Stimulated activated CD4-positive, alpha-beta T cell treated with anti-CD3 and anti-CD28 coated beads, Interleukin-15, amount 100 ng/mL, for 24 hours (primary cell): ENCODE measurements at regions not wholly inside any gene's neighbourhood (a gene's known extent, or its start where the extent isn't known, plus 50 kb on each side); places are given as distances from the start of the nearest gene placed in this dataset.

Experiments
- DNase-seq: peaks from one replicate; pipeline ENCODE4 v3.0.0-alpha.2; 2020

DNA sequence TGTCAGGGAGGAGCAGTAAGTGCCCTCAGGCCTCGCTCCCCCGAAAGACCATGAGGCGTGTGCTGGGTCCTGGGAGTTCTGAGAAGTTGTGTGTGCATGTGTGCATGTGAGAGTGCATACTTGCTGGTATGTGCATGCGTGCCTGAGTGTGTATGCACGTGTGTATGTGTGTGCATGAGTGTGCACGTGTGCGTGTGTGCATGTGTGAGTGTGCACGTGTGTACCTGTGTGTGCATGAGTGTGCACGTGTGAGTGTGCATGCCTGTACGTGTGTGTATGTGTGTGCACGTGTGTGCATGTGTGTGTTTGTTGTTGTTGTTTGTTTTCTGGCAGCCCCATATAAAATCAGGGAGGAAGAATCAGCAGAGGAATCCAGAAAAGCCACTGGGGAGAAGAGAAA is 426.7 kb downstream of the IRX2 start:
- no peak for DNase-seq

GRCh38 chr5:2320611-2321010 is 430.9 kb downstream of the IRX2 start:
- no peak for DNase-seq

DNA sequence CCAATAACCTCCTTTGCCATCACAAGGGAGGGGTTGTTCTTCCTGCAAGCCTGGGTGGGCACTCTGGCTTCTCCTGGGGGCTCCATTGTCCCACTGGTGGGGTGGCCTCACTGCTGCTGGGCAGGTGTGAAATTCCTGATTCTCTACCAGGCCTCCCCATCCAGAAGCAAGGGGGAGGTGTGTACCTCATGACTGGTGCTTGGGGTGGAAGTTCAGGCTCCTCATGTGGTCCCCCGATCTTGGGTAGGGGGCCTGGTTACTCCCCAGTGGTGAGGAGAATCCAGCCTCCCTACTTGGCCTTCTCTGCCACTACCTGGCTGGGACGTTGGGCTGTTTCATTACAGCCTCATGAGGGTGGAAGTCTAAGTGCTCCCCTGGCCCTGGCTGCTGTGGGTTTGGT is 433.9 kb downstream of the IRX2 start:
- DNase-seq: no peak

DNA sequence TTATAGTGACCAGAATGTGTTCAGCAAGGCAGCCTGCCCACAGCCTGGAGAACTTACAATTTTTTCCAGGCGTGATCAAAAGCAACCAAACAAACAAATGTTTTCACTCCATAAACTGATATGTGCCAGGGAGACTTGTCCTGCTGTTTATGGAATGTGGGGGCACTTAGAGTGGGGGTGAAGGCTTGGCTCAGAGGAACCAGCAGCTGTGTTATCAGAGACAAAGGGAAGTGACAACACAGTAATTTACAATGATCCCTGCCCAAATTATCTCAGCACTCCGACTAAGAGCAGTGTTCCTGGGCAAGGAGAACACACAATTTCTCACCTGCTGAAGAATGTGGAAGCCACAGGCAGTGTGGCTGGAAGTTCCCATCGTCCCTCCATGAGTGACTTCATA is 429.1 kb upstream of the IRX4 start:
- no peak for DNase-seq

DNA sequence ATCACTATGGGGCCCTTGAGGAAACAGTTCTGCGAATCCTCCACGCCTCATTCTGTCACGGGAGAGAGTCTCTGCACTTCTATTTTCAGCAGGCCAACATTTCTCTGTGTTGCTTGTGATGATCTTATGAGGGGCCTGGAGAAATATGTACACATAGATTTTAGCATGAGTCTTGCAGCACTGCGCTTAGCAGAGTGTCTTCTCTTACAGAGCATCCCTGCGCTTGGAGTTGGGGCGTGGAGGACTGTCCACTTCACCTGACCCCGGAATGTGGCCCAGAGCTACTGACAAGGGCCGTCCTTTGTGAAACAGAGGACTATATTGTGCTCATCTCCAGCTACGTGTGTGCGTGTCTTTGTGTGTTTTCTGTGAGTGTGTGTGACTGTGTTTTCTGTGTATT is 428.2 kb upstream of the IRX4 start:
- no peak for DNase-seq

GRCh38 chr5:2307631-2308030 is 424.9 kb upstream of the IRX4 start:
- no peak for DNase-seq

DNA sequence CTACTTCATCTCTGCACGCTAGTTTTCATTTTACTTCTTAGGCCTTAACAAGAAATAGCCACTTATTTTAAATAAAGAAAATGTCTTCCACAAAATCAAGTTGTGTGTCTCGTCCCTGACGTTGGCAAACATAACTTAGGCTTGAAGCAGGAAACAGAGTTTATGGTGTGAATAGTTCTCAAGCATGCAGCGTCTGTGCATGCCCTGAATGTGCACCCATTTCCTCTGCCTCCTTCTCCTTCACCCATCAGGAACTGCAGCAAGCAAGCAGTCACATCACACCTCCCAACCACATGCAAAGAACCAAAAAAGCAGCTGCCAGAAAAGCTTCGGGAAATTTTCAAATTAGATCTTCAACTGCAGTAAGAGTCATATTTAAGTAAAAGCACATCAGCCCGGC is 424.0 kb upstream of the IRX4 start:
- no peak for DNase-seq

GRCh38 chr5:2303431-2304100 is 420.8 kb upstream of the IRX4 start:
- DNase-seq: no peak

- no peak for DNase-seq
Observed at GRCh38 chr5:2302169-2302568, 419.4 kb upstream of the IRX4 start.

DNA sequence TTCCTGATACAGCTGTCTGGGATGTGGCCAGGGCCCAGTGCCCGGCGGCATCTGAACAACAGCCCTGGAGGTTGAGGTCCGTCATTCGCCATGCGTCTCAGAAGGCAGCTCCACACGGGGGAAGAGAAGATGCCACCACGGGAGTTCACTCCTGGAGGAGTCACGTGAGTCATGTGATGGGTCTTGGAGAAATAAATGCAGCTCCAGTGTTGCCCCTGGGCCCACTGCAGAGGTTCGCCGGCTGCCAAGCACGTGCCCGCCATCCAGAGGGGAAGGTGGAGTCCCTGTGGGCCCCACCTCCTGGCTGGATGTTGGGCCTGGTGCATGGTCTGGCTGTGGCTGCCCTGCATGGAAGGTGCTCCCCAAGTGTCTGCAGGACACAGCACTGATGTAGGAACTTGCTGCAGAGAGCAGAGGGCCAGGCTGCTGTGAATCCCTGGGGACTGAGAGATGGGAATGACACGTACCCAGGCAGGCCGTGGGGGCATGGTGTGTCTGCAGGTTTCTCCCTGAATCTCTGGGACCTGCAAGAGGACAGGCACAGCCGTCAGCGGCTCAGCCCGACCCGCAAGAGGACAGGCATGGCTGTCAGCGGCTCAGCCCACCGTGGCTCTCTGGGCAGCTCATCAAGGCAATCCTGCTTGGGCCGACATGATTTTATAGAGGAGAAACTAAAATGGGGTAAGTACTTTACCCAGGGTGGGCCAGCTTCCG is 418.3 kb upstream of the IRX4 start:
- no peak for DNase-seq

GRCh38 chr5:2300421-2300820 is 417.7 kb upstream of the IRX4 start:
- no peak for DNase-seq

DNA sequence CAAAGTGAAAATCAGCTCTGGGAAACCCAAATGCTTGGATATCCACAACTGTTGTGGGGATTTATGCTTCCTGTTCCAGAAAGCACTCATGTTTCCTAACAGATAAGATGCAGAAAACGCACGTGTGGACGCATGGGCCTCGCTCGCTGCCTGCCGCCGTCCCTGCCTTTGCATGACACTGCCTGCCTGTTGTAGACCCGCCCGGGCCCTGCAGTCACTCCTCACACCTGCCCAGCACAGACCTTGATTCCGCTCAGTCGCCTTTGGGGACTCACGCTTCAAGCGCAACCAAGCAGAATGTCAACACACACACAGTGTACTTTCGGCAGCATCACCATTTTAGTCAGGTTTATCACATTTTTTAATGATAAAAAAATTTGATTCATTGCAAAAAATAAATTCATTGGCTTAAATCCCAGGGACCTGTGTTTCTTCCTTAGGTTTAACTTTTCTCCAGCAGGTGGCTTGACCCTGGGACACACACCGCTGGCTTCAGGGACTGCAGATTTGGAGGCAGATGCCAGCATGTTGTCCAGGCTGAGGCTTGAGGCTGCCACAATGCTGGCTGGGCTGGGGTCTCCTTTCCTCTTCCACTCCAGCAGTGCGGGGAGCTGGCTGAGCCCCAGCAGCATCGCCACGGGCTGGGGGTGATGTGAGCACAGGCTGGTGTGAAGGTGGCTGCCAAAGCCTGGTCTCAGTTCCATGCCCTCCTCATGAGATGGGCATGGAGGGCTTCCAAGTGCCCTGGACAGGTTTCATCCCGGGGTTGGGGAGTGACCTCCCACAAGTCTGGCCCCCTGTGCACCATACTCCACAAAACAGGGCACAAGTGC is 416.9 kb upstream of the IRX4 start:
- DNase-seq: no peak

DNA sequence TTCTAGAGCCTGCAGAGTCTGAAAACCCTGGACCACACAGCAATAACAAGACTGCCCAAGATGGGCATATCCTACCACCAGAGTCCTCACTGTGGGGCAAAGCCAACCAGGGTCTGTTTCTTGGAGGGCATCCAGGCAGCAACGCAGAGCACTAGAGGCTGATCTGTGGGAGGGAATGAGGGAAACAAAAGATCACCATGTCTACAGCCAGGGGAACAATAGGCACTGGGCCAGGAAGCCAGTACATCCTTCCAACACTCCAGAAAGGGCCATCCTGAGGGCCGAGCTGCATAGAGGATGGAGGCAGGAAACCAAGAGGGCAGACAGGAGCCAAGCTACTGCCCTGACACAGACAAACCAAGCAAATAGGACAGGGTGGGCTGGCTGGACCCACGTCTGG is 416.1 kb upstream of the IRX4 start:
- DNase-seq: no peak

DNA sequence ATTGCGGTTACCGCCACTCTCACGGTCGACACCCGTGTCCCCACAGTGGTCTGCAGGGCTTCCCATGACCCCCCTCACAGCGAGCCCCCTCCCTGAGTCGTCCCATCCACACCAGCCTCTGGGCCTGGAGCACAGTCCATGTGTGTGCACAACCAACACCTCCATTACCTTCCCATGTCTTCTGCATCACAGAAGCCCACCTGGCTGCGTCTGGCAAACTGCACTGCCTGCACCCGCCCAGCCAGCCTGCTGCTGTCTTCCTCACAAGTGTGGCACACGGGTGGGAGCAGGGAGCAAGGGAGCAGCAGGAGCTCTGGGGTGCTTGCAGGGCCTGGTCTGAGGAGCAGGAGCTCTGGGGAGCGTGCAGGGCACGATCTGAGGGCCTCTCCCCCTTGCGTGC is 415.3 kb upstream of the IRX4 start:
- no peak for DNase-seq

DNA sequence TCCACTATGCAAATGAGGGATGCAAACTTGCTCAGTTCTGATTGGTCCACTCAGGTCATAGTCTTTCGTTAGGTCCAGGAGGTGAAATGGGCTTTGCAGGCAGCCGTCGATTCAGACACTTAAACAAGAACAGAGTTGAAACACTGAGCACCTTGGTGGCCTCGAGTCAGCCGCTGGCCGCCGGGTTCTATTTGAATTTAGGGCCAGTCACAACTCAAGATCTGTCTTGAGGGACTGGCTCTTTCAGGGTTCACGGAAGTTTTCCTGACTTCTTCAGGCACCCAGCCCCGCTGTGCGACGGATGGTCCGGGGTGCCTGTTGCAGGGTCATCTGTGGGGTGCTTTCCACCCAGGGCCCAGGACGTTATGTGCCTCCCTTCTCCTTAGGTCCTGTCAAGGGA is 412.8 kb upstream of the IRX4 start:
- DNase-seq: no peak

DNA sequence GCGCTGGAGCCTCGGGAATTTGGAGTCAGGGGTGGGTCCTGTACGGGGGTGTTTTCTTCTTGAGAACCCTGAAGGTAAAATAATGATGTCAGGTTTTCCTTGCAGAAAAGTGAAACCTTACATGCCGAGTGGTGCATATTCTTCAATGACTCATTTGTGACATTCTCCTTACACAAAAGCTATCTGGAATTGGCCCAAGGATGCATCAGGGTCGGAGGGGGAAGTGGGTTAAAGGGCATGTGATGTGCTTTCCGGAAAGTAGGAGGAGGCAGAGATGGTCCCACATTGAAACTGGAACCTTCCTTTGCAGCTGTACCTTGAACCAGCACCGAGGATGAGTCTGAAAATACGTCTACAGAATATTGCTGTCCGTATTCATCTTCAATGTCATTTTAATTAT is 411.2 kb upstream of the IRX4 start:
- no peak for DNase-seq

DNA sequence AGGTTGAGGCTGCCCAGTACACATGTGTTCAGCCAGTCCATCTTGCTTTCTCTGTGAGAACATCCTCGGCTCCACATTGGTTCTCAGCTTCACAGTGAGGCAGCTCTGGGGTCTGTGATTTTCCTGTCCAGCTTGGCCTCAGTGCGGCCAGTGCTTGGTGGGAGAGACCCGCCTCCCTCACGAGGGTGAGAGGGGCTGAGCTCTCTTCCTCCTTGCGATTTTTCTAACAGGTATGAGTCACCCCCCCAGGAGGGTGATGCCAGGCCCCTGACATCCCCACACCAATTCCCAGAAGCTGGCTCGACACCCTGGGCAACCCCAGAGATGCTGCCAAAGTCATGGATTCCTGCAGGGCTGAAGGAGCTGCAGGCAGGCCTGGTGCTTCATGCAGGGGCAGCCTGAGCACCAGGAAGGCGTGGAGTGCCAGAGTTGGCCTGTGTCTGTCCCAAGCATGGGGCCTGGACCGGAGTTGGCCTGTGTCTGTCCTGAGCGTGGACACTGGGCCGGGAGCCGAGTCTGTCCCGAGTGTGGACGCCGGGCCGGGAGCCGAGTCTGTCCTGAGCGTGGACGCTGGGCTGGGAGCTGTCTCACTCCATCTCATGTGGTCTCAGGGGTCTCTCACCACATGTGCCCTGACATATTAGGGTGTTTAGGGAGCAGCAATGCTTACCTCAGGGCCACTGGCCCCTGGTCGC is 408.6 kb upstream of the IRX4 start:
- DNase-seq: no peak

DNA sequence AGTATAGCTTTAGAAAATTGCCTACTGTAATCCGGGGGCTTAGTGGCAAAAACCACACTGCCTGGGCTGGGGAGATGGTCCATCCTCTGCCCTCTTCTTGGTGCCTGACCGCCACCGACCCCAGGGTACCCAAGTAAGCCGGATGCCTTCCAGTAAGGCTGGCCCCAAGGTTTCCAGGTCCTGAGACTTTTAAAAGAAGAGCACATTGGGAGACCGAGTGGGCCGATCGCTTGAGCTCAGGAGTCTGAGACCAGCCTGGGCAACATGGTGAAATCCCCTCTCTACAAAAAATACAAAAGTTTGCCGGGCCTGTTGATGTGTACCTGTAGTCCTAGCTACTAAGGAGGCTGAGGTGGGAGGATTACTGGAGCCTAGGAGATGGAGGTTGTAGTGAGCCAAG is 406.7 kb upstream of the IRX4 start:
- no peak for DNase-seq

DNA sequence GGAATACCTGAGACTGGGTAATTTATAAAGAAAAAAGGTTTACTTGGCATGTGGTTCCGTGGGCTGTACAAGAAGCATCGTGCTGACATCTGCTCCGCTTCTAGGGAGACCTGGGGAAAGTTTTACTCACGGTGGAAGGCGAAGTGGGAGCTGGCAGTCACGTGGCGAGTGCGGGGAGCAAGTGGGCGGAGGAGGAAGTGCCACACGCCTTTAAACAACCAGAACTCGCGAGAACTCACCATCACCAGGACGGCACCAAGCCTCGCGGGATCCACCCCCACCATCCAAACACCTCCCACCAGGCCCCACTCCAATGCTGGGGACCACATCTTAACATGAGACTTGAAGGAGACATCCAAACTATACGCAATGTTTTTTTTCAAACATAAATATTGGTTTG is 406.2 kb upstream of the IRX4 start:
- DNase-seq: no peak

GRCh38 chr5:2288466-2288865 is 405.7 kb upstream of the IRX4 start:
- no peak for DNase-seq

GRCh38 chr5:2286250-2286649 is 403.5 kb upstream of the IRX4 start:
- no peak for DNase-seq

DNA sequence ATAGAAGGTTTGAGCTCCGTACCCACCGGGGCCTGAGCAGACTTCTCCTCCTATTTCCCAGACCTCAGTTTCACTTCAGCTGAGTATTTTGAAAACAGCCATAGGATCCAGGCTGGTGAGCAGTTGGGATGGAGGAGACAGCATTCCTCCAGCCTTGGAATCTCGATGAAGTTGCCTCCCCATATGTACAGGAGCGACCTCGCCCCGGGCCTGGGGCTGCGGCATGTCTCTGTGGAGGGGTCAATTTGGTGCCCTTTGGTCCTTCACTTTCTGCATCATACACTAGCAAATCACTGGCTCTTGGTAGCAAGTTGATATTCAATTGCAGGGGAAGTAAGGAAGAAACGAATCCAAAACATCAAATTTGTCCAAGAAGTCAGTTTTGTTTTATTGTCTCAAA is 402.0 kb upstream of the IRX4 start:
- DNase-seq: no peak

DNA sequence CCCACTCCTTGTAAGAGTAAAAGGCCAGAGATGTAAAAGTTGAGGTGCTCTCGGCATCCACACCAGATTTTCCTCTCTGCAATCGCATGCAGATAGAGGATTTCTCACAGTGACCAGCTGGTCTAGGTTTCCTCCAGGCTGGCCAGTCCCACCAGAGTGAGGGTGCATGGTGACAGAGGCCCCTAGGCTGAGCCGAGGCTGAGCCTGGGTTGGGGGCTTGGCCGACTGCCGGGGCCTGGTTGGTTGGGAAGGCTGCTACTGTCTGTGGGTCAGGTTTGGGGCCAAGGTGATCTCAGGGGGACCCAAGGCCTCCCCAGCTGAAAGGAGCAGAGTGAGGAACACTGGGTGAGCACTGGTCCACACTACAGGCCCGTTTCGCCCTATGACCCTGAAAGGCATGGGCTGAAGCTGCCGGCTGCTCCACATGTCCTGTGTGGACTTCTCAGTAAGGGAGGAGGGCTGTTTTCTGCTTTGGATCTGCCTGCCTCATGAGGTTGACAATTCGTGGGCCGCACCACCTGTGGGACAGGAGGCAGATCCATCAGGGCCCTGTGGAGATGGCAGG is 400.8 kb upstream of the IRX4 start:
- DNase-seq: no peak
